ENCODE measurements at regions not wholly inside any gene's neighbourhood (a gene's known extent, or its start where the extent isn't known, plus 50 kb on each side); places are given as distances from the start of the nearest gene placed in this dataset.

- TF ChIP-seq REST (IDR thresholded peaks at IDR 0.05; ENCODE audit: insufficient read depth in 1 of 2, low read depth in 2 of 2, low read length in 2 of 2): no peak
- TF ChIP-seq SIN3A (IDR thresholded peaks at IDR 0.05; ENCODE audit: borderline replicate concordance, insufficient read depth, low read length): no peak
- TF ChIP-seq FOXP2 (optimal IDR thresholded peaks at IDR 0.05; ENCODE audit: borderline replicate concordance, extremely low read depth, extremely low read length, insufficient read depth): no peak
- TF ChIP-seq POLR2AphosphoS5 (IDR thresholded peaks at IDR 0.05; ENCODE audit: low read depth, low read length): no peak
- TF ChIP-seq TAF1 (IDR thresholded peaks at IDR 0.05; ENCODE audit: borderline replicate concordance, insufficient read depth, low read length): no peak
Measured at GRCh38 chr18:68164909-68165308, 550.0 kb downstream of the TMX3 start.

- no peak for TF ChIP-seq REST (IDR thresholded peaks at IDR 0.05; ENCODE audit: insufficient read depth in 1 of 2, low read depth in 2 of 2, low read length in 2 of 2)
- TF ChIP-seq POLR2AphosphoS5 (IDR thresholded peaks at IDR 0.05; ENCODE audit: low read depth, low read length): no peak
- TF ChIP-seq TAF1 (IDR thresholded peaks at IDR 0.05; ENCODE audit: borderline replicate concordance, insufficient read depth, low read length): no peak
- TF ChIP-seq SIN3A (IDR thresholded peaks at IDR 0.05; ENCODE audit: borderline replicate concordance, insufficient read depth, low read length): no peak
- no peak for TF ChIP-seq FOXP2 (optimal IDR thresholded peaks at IDR 0.05; ENCODE audit: borderline replicate concordance, extremely low read depth, extremely low read length, insufficient read depth)
Measured at GRCh38 chr18:68152770-68153169, 562.1 kb downstream of the TMX3 start.

- no peak for TF ChIP-seq FOXP2 (optimal IDR thresholded peaks at IDR 0.05; ENCODE audit: borderline replicate concordance, extremely low read depth, extremely low read length, insufficient read depth)
- TF ChIP-seq SIN3A (IDR thresholded peaks at IDR 0.05; ENCODE audit: borderline replicate concordance, insufficient read depth, low read length): no peak
Measured at GRCh38 chr18:68150961-68151360, 563.9 kb downstream of the TMX3 start.

- TF ChIP-seq FOXP2 (optimal IDR thresholded peaks at IDR 0.05; ENCODE audit: borderline replicate concordance, extremely low read depth, extremely low read length, insufficient read depth) (no peak), TAF1 (IDR thresholded peaks at IDR 0.05; ENCODE audit: borderline replicate concordance, insufficient read depth, low read length) (no peak), SIN3A (IDR thresholded peaks at IDR 0.05; ENCODE audit: borderline replicate concordance, insufficient read depth, low read length) (no peak), REST (IDR thresholded peaks at IDR 0.05; ENCODE audit: insufficient read depth in 1 of 2, low read depth in 2 of 2, low read length in 2 of 2) (no peak), POLR2AphosphoS5 (IDR thresholded peaks at IDR 0.05; ENCODE audit: low read depth, low read length) (no peak)
Measured at GRCh38 chr18:68148863-68149262, 566.0 kb downstream of the TMX3 start.

- TF ChIP-seq SIN3A (IDR thresholded peaks at IDR 0.05; ENCODE audit: borderline replicate concordance, insufficient read depth, low read length) (no peak), TAF1 (IDR thresholded peaks at IDR 0.05; ENCODE audit: borderline replicate concordance, insufficient read depth, low read length) (no peak), REST (IDR thresholded peaks at IDR 0.05; ENCODE audit: insufficient read depth in 1 of 2, low read depth in 2 of 2, low read length in 2 of 2) (no peak), FOXP2 (optimal IDR thresholded peaks at IDR 0.05; ENCODE audit: borderline replicate concordance, extremely low read depth, extremely low read length, insufficient read depth) (no peak)
Measured at GRCh38 chr18:68147728-68148127, 567.2 kb downstream of the TMX3 start.
